AML-193 (cell line): ENCODE measurements at regions not wholly inside any gene's neighbourhood (a gene's known extent, or its start where the extent isn't known, plus 50 kb on each side); places are given as distances from the start of the nearest gene placed in this dataset.

ENCODE experiments used
- DNase-seq, 2 experiments: peaks; one replicate each; lab custom pipeline; 2025; lab: John Stamatoyannopoulos, UW

DNA sequence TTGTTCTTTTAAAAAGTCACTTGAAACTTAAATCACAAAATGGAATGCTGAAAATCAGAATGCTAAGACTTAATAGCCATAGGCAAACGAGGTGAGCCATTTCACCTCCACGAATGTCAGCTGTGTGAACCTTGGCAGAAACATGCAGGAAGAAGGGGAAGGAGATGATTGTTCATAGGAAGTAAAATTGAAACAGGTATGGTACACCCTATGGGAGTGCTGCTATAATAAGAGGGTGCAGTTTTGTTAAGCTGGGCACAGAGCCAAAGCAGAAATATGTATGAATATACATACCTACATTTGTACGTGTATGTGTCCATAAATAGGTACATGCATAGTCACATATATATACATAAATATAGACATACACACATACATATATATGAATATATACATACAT, 51.0 kb upstream of the SPINK5 start:
- DNase-seq, result no peak

DNA sequence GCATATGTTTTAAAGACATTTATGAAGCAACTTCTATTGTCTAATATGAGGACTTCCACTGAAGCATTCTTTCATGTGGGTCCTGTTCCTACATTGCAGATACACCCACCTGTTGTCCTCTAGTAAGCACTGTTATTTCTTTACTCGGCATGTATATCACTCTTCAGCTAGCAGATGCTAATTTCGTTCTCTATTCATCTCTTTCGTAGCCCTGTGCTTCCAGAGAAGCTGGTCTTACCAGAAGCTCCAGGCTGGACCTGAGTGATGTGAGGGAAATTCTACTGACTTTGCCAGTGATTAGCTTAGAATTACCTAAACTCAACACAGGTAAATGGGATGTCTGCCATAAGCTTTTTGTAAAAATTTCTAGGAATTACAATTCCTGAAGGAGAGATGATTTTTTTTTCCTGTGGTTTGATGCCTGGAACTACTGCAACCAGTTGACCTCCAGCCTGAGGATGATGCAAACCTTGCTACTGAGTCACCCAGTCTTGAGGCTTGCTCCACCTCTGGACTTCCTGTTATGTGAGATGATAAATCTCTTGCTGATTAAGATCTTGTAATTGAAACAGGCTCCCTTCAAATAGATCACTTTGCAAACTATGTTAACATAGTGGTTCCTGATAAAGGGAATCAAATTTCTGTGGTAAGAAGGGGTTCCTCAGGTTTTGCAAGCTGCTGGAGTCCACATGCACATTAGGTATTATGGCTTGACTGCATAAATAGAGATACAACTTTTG, 52.2 kb upstream of the SPINK5 start:
- DNase-seq, result peak; percentile 11 to 21

DNA sequence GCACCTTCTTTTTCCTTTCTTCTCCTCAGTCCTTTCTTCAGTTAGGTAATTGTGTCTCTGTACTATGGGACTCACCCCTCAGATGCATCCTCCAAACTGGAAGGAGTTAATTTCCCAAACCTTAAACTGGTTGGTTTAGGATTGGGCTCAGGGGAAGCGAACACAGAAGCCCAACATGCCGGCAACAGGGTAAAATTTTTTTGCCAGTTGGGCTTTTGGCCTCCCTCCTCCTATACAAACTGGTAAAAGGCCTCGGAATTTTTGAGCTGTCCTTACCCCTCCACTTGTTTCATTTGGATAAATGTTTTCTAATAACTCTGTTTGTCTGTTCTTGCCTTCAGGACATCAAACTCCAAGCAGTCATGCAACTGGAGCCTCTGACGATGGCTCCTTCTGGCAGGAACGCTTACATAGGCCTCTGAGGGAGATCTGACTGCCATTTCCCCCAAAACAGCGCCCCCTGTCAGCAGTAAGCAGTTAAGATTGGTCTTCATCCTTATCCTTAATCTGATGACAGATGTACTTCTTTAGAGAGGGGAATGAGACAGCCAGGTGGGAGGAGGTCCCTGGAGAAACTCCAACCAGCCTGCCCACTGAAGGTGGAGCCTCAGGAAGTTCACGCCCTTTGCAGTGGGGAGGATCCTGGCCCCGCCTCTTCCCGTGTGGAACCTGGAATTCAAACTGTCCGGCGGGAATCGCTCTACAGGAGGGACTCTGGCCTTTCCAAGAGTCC, 57.8 kb upstream of the SPINK5 start:
- peak in 1 of 2 experiments; percentile 17 for DNase-seq

DNA sequence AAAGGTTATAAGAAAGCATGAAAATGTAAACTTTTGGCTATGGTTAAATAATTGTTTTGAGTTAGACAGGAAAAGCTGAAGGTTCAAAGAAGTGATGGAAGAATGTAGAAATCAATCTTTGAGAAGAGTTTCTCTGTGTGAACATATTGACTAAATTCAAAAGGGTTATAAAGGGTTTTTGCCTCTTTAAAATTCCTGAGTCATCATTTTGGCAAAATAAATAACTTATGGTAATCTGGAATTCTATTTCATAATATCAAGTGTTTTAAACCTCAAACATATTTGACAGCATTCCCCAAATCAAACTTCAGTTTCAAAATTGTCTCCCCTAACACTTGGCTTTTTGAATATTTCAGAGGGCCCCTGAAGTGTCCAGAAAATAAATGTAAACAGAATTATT, 60.6 kb upstream of the SPINK5 start:
- DNase-seq, result no peak

DNA sequence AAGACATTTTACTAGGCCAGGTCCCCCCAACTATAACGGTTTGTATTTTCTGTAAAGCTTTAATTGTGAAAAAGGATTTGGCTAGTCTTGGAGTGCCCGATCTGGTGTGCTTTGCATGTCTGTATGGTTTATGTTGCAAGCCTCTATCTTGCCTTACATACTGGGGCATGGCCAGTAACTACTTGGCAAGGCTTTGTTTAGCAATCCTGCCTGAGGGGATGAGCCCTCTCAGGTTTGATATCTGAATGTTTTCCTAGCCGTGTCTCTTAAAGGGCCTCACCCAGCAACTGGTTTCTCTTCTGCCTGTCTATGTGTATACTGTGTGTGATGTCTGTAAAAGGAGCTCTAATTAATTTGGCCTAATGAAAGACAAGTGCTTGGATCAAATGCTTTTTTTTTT, 61.3 kb upstream of the SPINK5 start:
- DNase-seq, result no peak

DNA sequence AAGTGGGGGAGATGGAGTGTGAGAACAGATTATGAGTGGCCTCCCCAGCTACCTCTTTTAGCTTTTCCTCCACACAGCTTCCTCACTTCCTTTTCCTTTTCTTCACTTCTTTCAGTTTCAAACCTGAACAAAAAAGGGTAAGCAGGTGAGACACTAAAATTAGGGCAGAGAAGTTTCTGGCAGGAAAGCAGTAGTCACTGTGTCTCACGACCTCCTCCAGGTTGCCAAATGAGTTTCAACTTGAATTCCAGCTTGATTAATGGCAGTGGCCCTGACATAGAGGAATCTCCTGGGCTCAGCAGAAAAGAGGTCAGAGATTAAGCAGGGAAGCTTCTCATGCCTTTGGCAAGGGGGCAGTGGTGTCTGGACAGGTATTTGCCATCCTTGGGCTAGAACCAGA, 63.7 kb upstream of the SPINK5 start:
- no peak for DNase-seq

DNA sequence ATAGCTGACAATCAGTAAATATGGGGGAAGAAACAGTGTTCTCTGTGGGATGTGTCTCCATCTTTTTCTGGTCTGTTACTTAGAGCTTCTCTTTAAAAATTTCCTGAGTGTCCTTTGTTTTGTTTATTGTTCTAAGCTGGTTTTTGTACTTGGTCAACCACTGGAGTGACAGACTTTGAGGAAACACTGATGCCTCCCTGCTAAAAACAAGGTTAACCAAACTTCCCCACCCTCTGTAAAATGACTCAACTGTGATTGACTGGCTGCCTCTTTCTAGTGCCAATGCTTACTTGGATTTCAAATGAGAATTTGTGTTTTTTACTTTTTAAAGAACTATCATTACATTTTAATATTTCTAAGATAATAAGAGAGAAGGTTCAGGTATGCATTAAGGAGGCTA, 65.1 kb upstream of the SPINK5 start:
- no peak for DNase-seq

DNA sequence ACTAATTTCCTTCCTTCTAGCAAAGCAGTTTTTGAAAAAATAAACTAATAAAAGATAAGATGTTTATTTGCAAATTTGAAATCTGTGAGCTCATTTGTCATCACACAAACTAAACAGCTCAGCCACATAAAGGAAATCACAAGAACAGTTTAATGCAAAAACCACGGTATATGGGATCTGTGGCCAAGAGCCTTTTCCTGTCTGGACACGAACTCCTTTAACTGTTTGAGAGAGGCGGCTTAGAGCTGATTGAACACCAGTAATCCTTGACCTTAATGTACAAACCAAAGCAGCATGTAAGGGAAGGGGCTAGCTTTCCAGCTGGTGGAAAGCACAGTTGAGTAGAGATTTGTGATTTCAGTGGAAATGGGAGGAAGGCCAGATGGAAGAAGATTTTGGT, 66.3 kb upstream of the SPINK5 start:
- DNase-seq, result no peak

DNA sequence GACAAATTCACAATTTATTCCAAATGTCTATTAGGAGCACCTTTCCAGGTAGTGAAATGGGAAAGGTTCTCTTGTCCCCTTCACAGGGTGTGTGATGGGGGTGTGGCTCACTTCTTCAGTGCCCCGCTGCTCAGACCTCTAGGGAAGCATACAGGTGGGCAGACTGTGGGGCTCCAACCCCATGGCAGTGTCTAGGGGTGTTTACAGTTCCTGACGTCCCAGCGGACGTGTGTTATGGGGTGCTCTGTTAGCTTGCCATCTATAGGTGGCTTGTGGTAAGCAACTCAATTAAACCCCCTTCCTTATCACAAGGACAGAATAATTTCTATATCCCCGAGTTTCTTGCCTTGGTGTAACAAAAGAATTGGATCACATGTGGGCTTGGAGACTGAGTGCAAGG, 67.4 kb upstream of the SPINK5 start:
- DNase-seq, result no peak

DNA sequence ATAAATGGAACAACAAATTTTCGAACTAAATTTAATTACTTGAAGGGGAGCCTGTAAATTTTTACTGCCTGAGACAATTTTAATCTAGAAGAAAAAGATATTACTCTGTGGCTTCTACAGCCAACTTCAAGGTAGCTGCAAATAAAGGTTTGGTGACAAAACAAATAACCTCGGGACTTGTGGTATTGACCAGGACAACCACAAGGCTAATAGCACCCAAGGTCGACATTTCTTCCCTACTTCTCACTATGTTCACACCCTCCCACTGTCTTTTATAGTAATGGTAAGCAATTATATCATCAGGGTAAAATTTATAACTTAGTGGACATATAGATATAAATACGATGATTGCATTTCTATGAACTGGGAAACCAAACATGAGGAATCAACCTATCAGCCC, 67.9 kb upstream of the SPINK5 start:
- no peak for DNase-seq

DNA sequence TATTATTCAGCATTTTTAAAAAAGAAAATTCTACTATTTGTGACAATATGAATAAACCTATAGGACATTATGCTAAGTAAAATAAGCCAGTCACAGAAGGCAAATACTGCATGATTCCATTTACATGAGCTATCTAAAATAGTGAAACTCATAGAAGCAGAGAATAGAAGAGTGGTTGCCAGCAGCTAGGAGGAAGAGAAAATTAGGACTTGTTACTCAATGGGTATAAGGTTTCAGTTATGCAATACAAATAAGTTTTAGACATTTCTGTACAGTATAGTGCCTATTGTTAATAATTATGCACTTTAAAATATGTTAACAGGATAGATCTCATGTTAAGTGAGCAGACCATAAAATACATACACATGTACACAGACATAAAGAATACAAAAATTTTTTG, 73.8 kb upstream of the SPINK5 start:
- DNase-seq, result no peak

DNA sequence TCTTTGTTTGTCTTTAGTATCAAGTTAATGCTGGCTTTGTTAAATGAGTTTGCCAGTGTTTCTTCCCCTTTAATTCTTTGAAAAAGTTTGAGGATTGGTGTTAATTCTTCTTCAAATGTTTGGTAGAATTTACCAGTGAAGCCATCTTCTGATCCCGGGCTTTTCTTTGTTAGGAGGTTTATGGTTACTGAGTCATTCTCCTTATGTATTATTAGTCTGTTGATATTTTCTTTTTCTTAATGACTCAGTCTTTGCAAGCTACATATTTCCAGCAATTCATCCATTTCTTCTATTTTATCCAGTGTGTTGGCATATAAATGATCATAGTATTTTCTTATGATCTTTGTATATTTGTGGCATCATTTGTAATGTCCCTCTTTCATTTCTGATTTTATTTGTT, 74.5 kb upstream of the SPINK5 start:
- no peak for DNase-seq

DNA sequence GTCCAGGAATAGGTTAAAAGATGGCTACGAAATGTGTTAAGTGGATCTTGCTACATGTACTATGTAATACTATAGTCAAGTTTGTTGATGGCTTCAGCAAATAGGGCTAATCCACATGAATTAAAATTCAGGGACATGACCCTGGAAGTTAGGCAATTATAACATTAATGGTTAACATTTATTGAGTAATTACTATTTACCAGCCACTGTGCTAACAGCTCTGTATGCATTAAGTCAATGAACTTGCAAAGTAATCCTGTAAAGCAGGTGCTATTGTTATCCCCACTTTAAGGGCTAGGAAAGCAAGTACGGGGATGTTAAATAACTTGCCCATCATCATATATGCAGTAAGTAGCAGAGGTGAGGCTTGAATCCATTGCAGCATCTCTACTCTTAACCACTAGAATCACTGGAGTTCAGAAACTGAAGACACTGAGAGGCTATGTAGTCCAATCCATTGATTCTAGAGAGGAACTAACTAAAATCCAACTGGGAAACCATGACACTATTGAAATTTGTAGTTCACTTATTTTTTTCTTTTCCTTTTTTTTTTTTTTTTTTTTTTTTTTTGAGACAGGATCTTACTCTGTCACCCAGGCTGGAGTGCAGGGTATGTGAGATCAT, 77.5 kb upstream of the SPINK5 start:
- DNase-seq, result no peak

DNA sequence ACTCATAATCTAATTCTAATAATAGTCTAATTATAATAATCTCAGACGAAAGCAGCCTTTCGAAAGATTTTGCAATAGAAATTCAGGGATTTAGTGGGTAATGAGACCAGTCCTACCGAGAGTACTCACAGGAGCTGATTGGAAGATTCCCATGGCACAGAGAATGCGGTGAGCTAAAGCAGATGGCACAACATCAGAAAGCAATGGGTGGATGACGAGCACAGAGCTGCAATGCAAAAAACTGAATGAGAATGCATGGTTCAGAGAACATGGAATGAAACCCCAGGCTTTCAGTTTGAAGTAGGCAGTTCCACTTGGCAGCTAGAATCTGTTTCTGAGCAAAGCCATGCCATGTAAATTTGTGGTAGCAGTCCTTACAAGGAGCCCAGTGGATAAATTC, 78.2 kb upstream of the SPINK5 start:
- DNase-seq, result no peak

DNA sequence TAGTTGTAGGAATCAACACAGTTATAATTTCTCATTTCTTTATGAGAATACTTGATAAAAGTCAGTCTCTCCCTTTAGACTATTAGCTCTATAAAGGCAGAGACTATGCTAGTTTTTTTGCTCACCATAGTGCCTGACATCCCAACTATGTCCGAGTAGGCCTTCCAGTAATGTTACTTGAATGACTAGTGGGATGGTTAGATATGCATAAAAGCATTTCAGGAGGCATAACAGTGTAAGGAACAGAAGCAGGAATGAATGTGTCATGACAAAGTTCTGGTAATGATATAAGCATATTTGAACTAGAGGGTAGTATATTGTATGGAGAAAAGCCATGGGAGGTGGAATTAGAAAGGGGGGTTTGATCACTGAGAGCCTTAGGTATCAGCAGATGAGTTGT, 77.4 kb upstream of the C5orf46 start:
- no peak for DNase-seq

DNA sequence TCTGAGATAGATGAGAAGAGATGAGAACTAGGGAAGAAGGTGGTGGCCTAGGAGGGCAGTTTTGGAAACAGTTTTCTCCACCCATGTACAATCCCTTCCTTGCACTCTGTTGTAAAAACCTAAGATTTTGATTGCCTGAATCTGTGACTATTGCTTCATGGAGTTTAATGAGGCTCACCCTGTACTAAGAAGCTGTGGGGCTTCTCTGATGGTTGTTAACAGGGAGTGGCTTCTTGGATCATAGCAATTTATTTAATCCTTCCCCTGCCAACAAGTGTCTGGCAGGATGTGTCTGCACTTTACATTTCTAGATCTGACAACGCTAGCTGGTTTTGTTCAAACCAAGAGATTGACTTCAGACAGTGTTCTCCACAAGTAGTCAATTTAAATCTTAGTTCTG, 74.7 kb upstream of the C5orf46 start:
- DNase-seq, result no peak

DNA sequence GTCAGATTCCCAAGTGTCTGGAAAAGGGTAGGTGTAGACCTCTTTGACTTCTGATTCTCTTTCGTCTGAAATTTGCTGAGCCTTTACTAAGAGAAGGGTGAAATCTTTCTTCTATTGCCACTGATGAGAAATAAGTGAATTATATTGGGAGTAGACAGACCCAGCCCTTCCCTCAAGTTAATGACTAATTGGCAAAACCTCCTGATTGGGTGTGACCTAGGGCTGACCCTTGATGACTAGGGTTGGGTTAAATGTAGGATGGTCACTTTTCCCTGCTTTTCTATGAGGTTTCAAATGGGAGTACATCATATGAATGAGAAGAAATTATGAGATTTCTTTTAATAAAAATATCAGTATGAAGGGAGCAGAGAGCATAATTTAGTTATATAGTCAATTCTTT, 73.4 kb upstream of the C5orf46 start:
- no peak for DNase-seq

DNA sequence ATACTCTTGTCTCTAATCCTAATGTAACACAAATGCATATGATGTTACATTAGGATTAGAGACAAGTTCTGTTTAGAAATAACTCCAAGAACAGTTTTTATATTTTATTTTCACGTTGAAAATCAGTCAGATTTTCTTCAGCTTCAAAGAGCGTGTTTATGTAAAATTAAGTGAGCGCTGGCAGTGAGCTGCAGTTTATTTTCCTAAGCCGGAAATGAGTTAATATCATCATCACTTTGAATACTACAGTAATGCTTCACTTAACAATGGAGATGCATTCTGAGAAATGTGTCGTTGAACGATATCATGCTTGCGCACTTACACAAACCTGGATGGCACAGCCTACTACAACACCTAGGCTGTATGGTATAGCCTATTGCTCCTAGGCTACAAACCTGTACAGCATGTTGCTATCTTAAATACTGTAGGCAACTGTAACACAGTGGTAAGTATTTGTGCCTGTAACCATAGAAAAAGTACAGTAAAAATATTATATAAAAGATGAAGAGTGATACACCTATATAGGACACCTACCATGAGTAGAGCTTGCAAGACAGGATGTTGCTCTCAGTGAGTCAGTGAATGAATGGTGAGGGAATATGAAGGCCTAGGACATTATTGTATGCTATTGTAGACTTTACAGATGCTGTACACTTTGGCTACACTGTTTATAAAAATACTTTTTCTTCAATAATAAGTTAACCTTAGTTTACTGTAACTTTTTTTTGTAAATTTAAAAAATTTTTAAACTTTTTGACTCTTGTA, 65.9 kb upstream of the C5orf46 start:
- no peak for DNase-seq

DNA sequence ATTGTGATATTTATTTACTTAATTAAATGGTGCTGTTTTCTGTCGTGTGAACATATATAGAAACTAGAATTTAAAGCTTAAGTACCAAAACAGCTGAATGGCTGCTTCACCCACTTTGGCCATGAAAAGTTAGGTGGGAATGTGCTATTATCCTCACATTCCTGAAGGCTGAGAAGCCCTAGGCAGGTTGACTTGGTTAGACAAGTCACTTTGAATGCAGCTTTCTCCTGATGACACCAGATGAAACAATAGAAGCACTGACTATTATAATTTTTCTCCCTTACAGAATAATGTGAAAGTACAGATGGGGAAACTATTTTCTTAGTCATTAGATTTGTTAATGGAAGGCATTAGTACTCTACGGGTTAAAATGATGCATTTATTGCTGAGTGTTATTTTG, 65.1 kb upstream of the C5orf46 start:
- no peak for DNase-seq

DNA sequence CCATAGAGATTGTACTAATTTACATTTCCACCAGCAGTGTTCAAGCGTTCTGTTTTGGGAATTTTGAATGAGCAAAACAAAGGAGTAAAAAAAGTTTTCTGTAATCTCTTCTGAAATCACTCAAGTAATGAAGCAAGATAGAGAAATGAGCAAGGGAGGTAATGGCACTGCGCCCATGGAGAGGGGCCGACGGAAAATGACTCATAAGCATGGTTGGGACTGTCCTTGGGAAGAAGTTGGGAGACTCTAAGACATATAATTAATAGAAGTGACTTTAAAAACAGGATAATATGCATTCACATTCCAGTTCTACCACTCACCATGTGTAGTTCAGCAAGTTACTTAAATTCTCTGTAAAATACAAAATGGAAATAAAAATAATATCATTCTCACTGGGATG, 62.5 kb upstream of the C5orf46 start:
- no peak for DNase-seq

DNA sequence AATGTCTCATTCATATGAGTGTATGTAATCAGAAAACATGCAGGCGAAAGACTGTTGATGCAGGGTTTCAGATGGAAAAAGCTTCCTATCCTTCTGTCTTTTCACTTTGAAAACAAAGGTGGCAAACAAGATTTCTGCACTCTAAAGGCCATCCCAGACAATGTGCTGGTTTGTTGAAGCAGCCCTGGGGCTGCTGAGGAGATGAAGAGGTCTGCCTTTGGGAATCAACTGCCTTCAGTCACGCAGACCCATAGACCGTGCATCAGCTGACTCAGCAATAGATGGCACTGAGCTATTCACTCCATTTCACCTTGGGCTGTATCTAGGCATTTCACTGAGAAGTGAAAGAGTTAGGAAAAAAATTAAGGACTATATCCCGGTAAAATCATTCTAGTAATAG, 60.5 kb upstream of the C5orf46 start:
- DNase-seq, result no peak

DNA sequence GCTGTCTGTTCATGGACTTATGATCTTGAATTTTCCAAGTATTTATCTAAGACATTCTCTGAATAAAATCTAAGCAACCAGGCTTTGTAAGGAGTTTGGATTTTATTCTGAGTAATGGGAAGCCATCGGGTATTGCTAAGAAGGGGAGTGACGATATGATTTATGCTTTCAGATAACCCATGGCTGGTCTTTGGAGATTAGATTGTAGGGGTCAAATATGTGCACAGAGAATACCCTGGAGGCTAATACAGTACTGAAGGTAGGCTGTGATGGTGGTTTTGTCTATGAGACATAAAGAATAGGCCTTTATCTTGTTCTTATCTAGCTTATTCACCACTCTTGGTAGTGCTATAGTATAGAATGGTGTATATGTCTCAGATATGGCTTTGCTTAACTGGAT, 60.0 kb upstream of the C5orf46 start:
- no peak for DNase-seq

DNA sequence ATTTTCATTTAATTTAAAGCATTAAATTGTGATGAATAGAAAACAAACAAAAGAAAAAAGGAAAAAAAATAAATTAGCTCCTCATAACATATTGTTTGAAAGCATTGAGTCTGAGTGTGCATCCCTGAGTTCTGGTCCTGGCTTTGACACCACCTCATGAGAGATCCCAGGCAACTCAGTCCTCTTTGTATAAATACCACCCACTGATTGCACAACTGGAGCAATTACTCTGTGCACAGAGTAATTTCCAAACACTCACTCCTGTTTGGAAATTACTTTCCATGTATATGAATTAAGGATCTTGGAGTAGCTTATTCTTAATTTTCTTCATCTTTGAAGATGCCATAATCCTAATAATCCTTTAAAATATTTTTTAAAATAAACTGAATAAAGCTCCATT, 59.4 kb upstream of the C5orf46 start:
- no peak for DNase-seq
